ENCODE measurements at regions not wholly inside any gene's neighbourhood (a gene's known extent, or its start where the extent isn't known, plus 50 kb on each side); places are given as distances from the start of the nearest gene placed in this dataset.

DNA sequence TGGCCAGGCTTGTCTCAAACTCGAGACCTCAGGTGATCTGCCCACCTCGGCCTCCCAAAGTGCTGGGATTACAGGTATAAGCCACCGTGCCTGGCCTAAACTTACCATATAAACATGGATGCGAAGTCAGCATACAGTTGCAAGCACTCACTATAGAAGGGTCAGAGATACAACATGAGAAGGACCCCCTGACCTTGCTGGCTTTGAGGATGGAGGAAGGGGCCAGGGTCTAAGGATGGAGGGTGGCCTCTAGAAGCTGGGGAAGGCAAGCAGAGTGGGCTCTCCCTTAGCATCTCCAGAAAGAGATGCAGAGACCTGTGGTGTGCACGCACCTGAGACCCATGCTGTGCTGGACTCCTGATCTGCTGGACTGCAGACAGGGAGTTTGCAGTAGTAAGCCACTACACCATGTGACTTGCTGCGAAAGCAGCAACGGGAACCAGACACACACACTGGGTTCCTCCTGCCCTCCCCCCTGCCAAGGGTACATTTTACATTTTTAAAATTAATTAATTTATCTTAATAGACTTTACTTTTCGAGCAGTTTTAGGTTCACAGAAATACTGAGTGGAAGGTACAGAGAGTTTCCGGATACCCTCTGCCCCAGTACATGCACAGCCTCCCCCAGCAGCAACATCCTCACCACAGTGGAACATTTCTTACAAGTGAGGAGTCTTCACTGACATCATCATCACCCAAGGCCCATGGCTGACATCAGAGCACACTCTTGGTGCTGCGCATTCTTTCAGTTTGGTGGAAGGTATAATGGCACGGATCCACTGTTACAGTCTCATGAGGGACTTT, 170.1 kb upstream of the B3GAT1 start:
- TF ChIP-seq, protein P1, sequence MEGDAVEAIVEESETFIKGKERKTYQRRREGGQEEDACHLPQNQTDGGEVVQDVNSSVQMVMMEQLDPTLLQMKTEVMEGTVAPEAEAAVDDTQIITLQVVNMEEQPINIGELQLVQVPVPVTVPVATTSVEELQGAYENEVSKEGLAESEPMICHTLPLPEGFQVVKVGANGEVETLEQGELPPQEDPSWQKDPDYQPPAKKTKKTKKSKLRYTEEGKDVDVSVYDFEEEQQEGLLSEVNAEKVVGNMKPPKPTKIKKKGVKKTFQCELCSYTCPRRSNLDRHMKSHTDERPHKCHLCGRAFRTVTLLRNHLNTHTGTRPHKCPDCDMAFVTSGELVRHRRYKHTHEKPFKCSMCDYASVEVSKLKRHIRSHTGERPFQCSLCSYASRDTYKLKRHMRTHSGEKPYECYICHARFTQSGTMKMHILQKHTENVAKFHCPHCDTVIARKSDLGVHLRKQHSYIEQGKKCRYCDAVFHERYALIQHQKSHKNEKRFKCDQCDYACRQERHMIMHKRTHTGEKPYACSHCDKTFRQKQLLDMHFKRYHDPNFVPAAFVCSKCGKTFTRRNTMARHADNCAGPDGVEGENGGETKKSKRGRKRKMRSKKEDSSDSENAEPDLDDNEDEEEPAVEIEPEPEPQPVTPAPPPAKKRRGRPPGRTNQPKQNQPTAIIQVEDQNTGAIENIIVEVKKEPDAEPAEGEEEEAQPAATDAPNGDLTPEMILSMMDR (IDR thresholded peaks at IDR 0.05; ENCODE audit: insufficient read depth, low read depth, low read length), result no peak
- TF ChIP-seq EZH2 (IDR thresholded peaks at IDR 0.05; ENCODE audit: insufficient read depth, low read length), result no peak

Measured in astrocyte (in vitro differentiated cells and primary cell).